SK-N-SH treated with all-trans-retinoic acid at 6 μM for 48 hours (cell line): ENCODE measurements at regions not wholly inside any gene's neighbourhood (a gene's known extent, or its start where the extent isn't known, plus 50 kb on each side); places are given as distances from the start of the nearest gene placed in this dataset.

Experiments used
- ATAC-seq: fragments of 200-7000 bp; cut with Tn5 transposase; 3 replicates; pipeline ENCODE4 v1.9.1; 2020; ENCODE audit warnings: mild to moderate bottlenecking, moderate library complexity
- ARNTL ChIP-seq: fragments of 450-650 bp; formaldehyde crosslinking; IDR thresholded peaks from 2 replicates; pipeline ENCODE4 v1.5.0; 2020; ENCODE audit warnings: low read depth, mild to moderate bottlenecking, moderate library complexity, borderline replicate concordance
- BACH2 ChIP-seq: fragments of 250-450 bp; sonication (Bioruptor Pico); IDR thresholded peaks from 2 replicates; pipeline ENCODE4 v1.9.0; 2021; ENCODE audit warnings: mild to moderate bottlenecking, borderline replicate concordance
- CREB5 ChIP-seq: fragments of 250-450 bp; sonication (Bioruptor Pico); IDR thresholded peaks from 2 replicates; pipeline ENCODE4 v1.5.1; 2020; ENCODE audit warnings: low read depth, mild to moderate bottlenecking, moderate library complexity
- CSDC2 ChIP-seq: fragments of 250-450 bp; sonication (Bioruptor Pico); IDR thresholded peaks from 2 replicates; pipeline ENCODE4 v1.5.0; 2020; ENCODE audit warnings: mild to moderate bottlenecking, moderate library complexity
- ESRRG ChIP-seq: fragments of 250-450 bp; sonication (Bioruptor Pico); IDR thresholded peaks from 2 replicates; pipeline ENCODE4 v1.6.1; 2021; ENCODE audit warnings: mild to moderate bottlenecking
- GLIS3 ChIP-seq: fragments of 250-450 bp; sonication (Bioruptor Pico); IDR thresholded peaks from 2 replicates; pipeline ENCODE4 v1.5.0; 2020; ENCODE audit warnings: mild to moderate bottlenecking, moderate library complexity
- ISL1 ChIP-seq: fragments of 250-450 bp; sonication (Bioruptor Pico); IDR thresholded peaks from 2 replicates; pipeline ENCODE4 v2.1.2; 2022; ENCODE audit warnings: mild to moderate bottlenecking, moderate library complexity
- OSR1 ChIP-seq: fragments of 250-450 bp; sonication (Bioruptor Pico); IDR thresholded peaks from 2 replicates; pipeline ENCODE4 v1.8.0; 2022; ENCODE audit warnings: moderate library complexity, mild to moderate bottlenecking, inconsistent platforms
- PATZ1 ChIP-seq: fragments of 250-450 bp; sonication (Bioruptor Pico); IDR thresholded peaks from 2 replicates; pipeline ENCODE4 v1.8.0; 2020; ENCODE audit warnings: mild to moderate bottlenecking, moderate library complexity, borderline replicate concordance
- PPARA ChIP-seq: fragments of 250-450 bp; sonication (Bioruptor Pico); IDR thresholded peaks from 2 replicates; pipeline ENCODE4 v1.5.0; 2020; ENCODE audit warnings: mild to moderate bottlenecking, borderline replicate concordance
- RARB ChIP-seq: fragments of 250-450 bp; sonication (Bioruptor Pico); IDR thresholded peaks from 2 replicates; pipeline ENCODE4 v1.8.0; 2021; ENCODE audit warnings: mild to moderate bottlenecking, moderate library complexity
- SNAI2 ChIP-seq: fragments of 250-450 bp; sonication (Bioruptor Pico); IDR thresholded peaks from 2 replicates; pipeline ENCODE4 v1.5.0; 2020; ENCODE audit warnings: mild to moderate bottlenecking, moderate library complexity
- TCF4 ChIP-seq: fragments of 250-450 bp; sonication (Bioruptor Pico); IDR thresholded peaks from 2 replicates; pipeline ENCODE4 v1.8.0; 2021; ENCODE audit warnings: mild to moderate bottlenecking, moderate library complexity, borderline replicate concordance
- TOX ChIP-seq: fragments of 250-450 bp; sonication (Bioruptor Pico); IDR thresholded peaks from 2 replicates; pipeline ENCODE4 v1.8.0; 2021; ENCODE audit warnings: mild to moderate bottlenecking, moderate library complexity, borderline replicate concordance
- ZC3H10 ChIP-seq: fragments of 250-450 bp; sonication (Bioruptor Pico); IDR thresholded peaks from 2 replicates; pipeline ENCODE4 v1.5.1; 2021; ENCODE audit warnings: mild to moderate bottlenecking, moderate library complexity
- ZFP3 ChIP-seq: fragments of 250-450 bp; sonication (Bioruptor Pico); IDR thresholded peaks from 2 replicates; pipeline ENCODE4 v1.5.0; 2020; ENCODE audit warnings: mild to moderate bottlenecking, moderate library complexity
- ZFP30 ChIP-seq: fragments of 450-650 bp; formaldehyde crosslinking; IDR thresholded peaks from 2 replicates; pipeline ENCODE4 v1.5.0; 2022; ENCODE audit warnings: mild to moderate bottlenecking, moderate library complexity
- ZNF70 ChIP-seq: fragments of 450-650 bp; formaldehyde crosslinking; IDR thresholded peaks from 2 replicates; pipeline ENCODE4 v1.5.0; 2020; ENCODE audit warnings: mild to moderate bottlenecking, moderate library complexity
- ZNF8 ChIP-seq: fragments of 450-650 bp; formaldehyde crosslinking; IDR thresholded peaks from 2 replicates; pipeline ENCODE4 v1.5.0; 2020; ENCODE audit warnings: mild to moderate bottlenecking, moderate library complexity
- TF ChIP-seq, protein P1 (sequence below): fragments of 250-450 bp; sonication (Bioruptor Pico); IDR thresholded peaks from 2 replicates; pipeline ENCODE4 v1.5.0; 2020; ENCODE audit warnings: mild to moderate bottlenecking, moderate library complexity
- TF ChIP-seq, protein P2 (sequence below): fragments of 250-450 bp; sonication (Bioruptor Pico); IDR thresholded peaks from 2 replicates; pipeline ENCODE4 v1.5.1; 2021; ENCODE audit warnings: mild to moderate bottlenecking, moderate library complexity
- TF ChIP-seq, protein P3 (sequence below): fragments of 250-450 bp; sonication (Bioruptor Pico); IDR thresholded peaks from 2 replicates; pipeline ENCODE4 v1.8.0; 2021; ENCODE audit warnings: low read depth, mild to moderate bottlenecking, moderate library complexity, borderline replicate concordance

- TF ChIP-seq BACH2 (CRISPR knock-in tag): no peak
- TF ChIP-seq RARB (CRISPR knock-in tag): no peak
- TF ChIP-seq PPARA (CRISPR knock-in tag): no peak
- no peak for TF ChIP-seq PATZ1
- TF ChIP-seq GLIS3: no peak
- TF ChIP-seq CSDC2: no peak
- no peak for TF ChIP-seq ZFP3
- TF ChIP-seq TOX: no peak
- no peak for TF ChIP-seq ZC3H10 (CRISPR knock-in tag)
- no peak for TF ChIP-seq SNAI2
- TF ChIP-seq, protein P1, sequence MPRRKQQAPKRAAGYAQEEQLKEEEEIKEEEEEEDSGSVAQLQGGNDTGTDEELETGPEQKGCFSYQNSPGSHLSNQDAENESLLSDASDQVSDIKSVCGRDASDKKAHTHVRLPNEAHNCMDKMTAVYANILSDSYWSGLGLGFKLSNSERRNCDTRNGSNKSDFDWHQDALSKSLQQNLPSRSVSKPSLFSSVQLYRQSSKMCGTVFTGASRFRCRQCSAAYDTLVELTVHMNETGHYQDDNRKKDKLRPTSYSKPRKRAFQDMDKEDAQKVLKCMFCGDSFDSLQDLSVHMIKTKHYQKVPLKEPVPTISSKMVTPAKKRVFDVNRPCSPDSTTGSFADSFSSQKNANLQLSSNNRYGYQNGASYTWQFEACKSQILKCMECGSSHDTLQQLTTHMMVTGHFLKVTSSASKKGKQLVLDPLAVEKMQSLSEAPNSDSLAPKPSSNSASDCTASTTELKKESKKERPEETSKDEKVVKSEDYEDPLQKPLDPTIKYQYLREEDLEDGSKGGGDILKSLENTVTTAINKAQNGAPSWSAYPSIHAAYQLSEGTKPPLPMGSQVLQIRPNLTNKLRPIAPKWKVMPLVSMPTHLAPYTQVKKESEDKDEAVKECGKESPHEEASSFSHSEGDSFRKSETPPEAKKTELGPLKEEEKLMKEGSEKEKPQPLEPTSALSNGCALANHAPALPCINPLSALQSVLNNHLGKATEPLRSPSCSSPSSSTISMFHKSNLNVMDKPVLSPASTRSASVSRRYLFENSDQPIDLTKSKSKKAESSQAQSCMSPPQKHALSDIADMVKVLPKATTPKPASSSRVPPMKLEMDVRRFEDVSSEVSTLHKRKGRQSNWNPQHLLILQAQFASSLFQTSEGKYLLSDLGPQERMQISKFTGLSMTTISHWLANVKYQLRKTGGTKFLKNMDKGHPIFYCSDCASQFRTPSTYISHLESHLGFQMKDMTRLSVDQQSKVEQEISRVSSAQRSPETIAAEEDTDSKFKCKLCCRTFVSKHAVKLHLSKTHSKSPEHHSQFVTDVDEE (CRISPR knock-in tag): no peak
- TF ChIP-seq, protein P2, sequence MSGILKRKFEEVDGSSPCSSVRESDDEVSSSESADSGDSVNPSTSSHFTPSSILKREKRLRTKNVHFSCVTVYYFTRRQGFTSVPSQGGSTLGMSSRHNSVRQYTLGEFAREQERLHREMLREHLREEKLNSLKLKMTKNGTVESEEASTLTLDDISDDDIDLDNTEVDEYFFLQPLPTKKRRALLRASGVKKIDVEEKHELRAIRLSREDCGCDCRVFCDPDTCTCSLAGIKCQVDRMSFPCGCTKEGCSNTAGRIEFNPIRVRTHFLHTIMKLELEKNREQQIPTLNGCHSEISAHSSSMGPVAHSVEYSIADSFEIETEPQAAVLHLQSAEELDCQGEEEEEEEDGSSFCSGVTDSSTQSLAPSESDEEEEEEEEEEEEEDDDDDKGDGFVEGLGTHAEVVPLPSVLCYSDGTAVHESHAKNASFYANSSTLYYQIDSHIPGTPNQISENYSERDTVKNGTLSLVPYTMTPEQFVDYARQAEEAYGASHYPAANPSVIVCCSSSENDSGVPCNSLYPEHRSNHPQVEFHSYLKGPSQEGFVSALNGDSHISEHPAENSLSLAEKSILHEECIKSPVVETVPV (CRISPR knock-in tag): no peak
- no peak for TF ChIP-seq TCF4 (CRISPR knock-in tag)
- no peak for TF ChIP-seq ARNTL (CRISPR knock-in tag)
- no peak for TF ChIP-seq ZNF70 (CRISPR knock-in tag)
- TF ChIP-seq, protein P3, sequence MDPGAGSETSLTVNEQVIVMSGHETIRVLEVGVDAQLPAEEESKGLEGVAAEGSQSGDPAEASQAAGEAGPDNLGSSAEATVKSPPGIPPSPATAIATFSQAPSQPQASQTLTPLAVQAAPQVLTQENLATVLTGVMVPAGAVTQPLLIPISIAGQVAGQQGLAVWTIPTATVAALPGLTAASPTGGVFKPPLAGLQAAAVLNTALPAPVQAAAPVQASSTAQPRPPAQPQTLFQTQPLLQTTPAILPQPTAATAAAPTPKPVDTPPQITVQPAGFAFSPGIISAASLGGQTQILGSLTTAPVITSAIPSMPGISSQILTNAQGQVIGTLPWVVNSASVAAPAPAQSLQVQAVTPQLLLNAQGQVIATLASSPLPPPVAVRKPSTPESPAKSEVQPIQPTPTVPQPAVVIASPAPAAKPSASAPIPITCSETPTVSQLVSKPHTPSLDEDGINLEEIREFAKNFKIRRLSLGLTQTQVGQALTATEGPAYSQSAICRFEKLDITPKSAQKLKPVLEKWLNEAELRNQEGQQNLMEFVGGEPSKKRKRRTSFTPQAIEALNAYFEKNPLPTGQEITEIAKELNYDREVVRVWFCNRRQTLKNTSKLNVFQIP (CRISPR knock-in tag): no peak
- TF ChIP-seq ZNF8 (CRISPR knock-in tag): no peak
- TF ChIP-seq OSR1 (CRISPR knock-in tag): no peak
- no peak for TF ChIP-seq CREB5
- no peak for ATAC-seq
These were observed 73.3 kb upstream of the CENPW start for GRCh38 chr6:126266664-126267063.

- ATAC-seq: no peak
- no peak for TF ChIP-seq CSDC2
- no peak for TF ChIP-seq ZFP3
- no peak for TF ChIP-seq RARB (CRISPR knock-in tag)
- TF ChIP-seq ZC3H10 (CRISPR knock-in tag): no peak
- no peak for TF ChIP-seq CREB5
- TF ChIP-seq ZFP30 (CRISPR knock-in tag): no peak
- TF ChIP-seq BACH2 (CRISPR knock-in tag): no peak
- TF ChIP-seq ZNF8 (CRISPR knock-in tag): no peak
- TF ChIP-seq TCF4 (CRISPR knock-in tag): no peak
- TF ChIP-seq, protein P1 (CRISPR knock-in tag): no peak
- TF ChIP-seq TOX: no peak
- TF ChIP-seq SNAI2: no peak
- TF ChIP-seq PPARA (CRISPR knock-in tag): no peak
- no peak for TF ChIP-seq PATZ1
- TF ChIP-seq ESRRG (CRISPR knock-in tag): no peak
- no peak for TF ChIP-seq ISL1 (CRISPR knock-in tag)
- no peak for TF ChIP-seq GLIS3
- TF ChIP-seq ZNF70 (CRISPR knock-in tag): no peak
These were observed 72.3 kb upstream of the CENPW start for GRCh38 chr6:126267626-126268025.
